ENCODE measurements at regions not wholly inside any gene's neighbourhood (a gene's known extent, or its start where the extent isn't known, plus 50 kb on each side); places are given as distances from the start of the nearest gene placed in this dataset.

DNA sequence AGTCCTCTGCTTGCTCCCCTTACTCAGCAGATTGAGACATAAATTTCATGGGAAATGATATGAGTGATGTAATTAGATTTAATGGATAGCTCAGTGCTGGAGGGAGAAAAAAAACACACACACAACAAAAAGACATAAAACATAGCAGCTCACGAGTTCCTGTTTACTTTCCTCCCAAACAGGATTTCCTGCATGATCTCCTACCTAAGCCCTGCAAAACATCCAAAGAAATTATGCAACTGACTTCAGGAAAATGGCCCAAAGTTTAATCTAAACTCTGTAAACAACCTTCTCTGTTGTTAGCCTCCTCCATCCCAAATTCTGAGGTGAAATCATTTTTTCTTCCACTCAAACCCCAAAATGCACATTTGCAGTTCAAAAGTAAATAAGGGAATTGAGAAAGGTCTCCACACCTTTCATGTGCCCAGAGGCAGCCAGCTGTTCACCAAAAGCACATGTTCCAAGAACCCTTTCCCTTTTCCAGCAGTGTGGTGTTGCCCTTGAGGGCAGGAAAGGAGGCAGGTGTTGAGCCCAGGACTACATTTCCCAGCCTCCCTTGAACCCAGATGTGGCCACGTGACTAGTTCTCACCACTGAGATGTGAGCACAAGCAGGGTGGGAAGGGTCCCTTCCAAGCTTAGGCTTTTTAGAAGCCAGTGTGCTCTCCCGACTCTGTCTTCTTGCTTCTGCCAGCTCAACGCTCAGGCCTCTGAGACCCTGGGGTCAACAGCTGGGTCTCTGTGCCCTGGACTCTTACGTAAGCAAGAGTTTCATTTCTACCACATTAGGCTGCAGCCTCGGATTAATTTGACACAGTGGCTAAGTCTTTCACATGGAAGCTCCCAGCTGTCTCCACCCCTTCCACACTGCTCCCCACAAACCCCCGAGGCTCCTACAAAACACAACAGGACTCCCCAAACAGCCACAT, 301.2 kb downstream of the CTTN start (continued):
- TF ChIP-seq SRF (IDR thresholded peaks at IDR 0.05; ENCODE audit: low read depth, low read length) (no peak), POLR2G (IDR thresholded peaks at IDR 0.05; ENCODE audit: low read depth, low read length) (no peak), SALL1 (CRISPR knock-in tag; IDR thresholded peaks at IDR 0.05) (0 out of 2 replicates have a peak, but pooled peaks have one; percentile 12), GABPA (IDR thresholded peaks at IDR 0.05; ENCODE audit: low read depth, low read length) (no peak), GABPA (CRISPR knock-in tag; IDR thresholded peaks at IDR 0.05; ENCODE audit: low read depth) (peak; percentile 65; the same call in 1 of the 2 replicates), FOXO1 (CRISPR knock-in tag; IDR thresholded peaks at IDR 0.05) (peak; percentile 29; the same call in 1 of the 2 replicates), NFYC (CRISPR knock-in tag; IDR thresholded peaks at IDR 0.05) (peak; percentile 75), RXRB (CRISPR knock-in tag; IDR thresholded peaks at IDR 0.05; ENCODE audit: borderline replicate concordance) (peak; percentile 68)
- TF ChIP-seq, protein P1, sequence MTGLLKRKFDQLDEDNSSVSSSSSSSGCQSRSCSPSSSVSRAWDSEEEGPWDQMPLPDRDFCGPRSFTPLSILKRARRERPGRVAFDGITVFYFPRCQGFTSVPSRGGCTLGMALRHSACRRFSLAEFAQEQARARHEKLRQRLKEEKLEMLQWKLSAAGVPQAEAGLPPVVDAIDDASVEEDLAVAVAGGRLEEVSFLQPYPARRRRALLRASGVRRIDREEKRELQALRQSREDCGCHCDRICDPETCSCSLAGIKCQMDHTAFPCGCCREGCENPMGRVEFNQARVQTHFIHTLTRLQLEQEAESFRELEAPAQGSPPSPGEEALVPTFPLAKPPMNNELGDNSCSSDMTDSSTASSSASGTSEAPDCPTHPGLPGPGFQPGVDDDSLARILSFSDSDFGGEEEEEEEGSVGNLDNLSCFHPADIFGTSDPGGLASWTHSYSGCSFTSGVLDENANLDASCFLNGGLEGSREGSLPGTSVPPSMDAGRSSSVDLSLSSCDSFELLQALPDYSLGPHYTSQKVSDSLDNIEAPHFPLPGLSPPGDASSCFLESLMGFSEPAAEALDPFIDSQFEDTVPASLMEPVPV (CRISPR knock-in tag; IDR thresholded peaks at IDR 0.05): no peak
- TF ChIP-seq, protein P2, sequence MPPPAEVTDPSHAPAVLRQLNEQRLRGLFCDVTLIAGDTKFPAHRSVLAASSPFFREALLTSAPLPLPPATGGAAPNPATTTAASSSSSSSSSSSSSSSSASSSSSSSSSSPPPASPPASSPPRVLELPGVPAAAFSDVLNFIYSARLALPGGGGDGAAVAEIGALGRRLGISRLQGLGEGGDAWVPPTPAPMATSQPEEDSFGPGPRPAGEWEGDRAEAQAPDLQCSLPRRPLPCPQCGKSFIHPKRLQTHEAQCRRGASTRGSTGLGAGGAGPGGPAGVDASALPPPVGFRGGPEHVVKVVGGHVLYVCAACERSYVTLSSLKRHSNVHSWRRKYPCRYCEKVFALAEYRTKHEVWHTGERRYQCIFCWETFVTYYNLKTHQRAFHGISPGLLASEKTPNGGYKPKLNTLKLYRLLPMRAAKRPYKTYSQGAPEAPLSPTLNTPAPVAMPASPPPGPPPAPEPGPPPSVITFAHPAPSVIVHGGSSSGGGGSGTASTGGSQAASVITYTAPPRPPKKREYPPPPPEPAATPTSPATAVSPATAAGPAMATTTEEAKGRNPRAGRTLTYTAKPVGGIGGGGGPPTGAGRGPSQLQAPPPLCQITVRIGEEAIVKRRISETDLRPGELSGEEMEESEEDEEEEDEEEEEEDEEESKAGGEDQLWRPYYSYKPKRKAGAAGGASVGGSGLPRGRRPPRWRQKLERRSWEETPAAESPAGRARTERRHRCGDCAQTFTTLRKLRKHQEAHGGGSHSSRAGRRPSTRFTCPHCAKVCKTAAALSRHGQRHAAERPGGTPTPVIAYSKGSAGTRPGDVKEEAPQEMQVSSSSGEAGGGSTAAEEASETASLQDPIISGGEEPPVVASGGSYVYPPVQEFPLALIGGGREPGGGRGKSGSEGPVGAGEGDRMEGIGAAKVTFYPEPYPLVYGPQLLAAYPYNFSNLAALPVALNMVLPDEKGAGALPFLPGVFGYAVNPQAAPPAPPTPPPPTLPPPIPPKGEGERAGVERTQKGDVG (CRISPR knock-in tag; IDR thresholded peaks at IDR 0.05; ENCODE audit: borderline replicate concordance): no peak
- TF ChIP-seq, protein P3, sequence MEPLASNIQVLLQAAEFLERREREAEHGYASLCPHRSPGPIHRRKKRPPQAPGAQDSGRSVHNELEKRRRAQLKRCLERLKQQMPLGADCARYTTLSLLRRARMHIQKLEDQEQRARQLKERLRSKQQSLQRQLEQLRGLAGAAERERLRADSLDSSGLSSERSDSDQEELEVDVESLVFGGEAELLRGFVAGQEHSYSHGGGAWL (CRISPR knock-in tag; IDR thresholded peaks at IDR 0.05): no peak
- TF ChIP-seq, protein P4, sequence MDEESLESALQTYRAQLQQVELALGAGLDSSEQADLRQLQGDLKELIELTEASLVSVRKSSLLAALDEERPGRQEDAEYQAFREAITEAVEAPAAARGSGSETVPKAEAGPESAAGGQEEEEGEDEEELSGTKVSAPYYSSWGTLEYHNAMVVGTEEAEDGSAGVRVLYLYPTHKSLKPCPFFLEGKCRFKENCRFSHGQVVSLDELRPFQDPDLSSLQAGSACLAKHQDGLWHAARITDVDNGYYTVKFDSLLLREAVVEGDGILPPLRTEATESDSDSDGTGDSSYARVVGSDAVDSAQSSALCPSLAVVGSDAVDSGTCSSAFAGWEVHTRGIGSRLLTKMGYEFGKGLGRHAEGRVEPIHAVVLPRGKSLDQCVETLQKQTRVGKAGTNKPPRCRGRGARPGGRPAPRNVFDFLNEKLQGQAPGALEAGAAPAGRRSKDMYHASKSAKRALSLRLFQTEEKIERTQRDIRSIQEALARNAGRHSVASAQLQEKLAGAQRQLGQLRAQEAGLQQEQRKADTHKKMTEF (CRISPR knock-in tag; IDR thresholded peaks at IDR 0.05): peak; percentile 30; the same call in 1 of the 2 replicates
- TF ChIP-seq, protein P5, sequence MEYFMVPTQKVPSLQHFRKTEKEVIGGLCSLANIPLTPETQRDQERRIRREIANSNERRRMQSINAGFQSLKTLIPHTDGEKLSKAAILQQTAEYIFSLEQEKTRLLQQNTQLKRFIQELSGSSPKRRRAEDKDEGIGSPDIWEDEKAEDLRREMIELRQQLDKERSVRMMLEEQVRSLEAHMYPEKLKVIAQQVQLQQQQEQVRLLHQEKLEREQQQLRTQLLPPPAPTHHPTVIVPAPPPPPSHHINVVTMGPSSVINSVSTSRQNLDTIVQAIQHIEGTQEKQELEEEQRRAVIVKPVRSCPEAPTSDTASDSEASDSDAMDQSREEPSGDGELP (IDR thresholded peaks at IDR 0.05; ENCODE audit: borderline replicate concordance, low read depth): peak; percentile 80
